Endodermal cell (in vitro differentiated cells): ENCODE measurements at regions not wholly inside any gene's neighbourhood (a gene's known extent, or its start where the extent isn't known, plus 50 kb on each side); places are given as distances from the start of the nearest gene placed in this dataset.

Source experiments
- DNase-seq: peaks from one replicate; pipeline ENCODE4 v3.0.0-alpha.2; 2017
- H3K27ac ChIP-seq: 2 replicates; pipeline ENCODE4 v1.5.1; 2013; ENCODE audit warnings: mild to moderate bottlenecking, low read depth, low read length, moderate library complexity
- H3K27me3 ChIP-seq: 2 replicates; pipeline ENCODE4 v1.6.1; 2013; ENCODE audit warnings: mild to moderate bottlenecking, low read length, moderate library complexity; ENCODE audit not compliant: insufficient read depth, control insufficient read depth, poor library complexity, severe bottlenecking
- H3K36me3 ChIP-seq: 2 replicates; pipeline ENCODE4 v1.7.0; 2013; ENCODE audit warnings: mild to moderate bottlenecking, low read length, moderate library complexity; ENCODE audit not compliant: control insufficient read depth, insufficient read depth
- H3K4me1 ChIP-seq: one replicate; pipeline ENCODE4 v1.7.0; 2013; ENCODE audit warnings: low read length; ENCODE audit not compliant: control insufficient read depth, insufficient read depth
- H3K4me3 ChIP-seq: 2 replicates; pipeline ENCODE4 v1.5.1; 2013; ENCODE audit warnings: mild to moderate bottlenecking, low read length, moderate library complexity
- H3K9ac ChIP-seq: 2 replicates; pipeline ENCODE4 v1.6.1; 2013; ENCODE audit warnings: mild to moderate bottlenecking, low read length, moderate library complexity; ENCODE audit not compliant: poor library complexity, severe bottlenecking; ENCODE audit errors: extremely low read depth
- H3K9me3 ChIP-seq: 2 replicates; pipeline ENCODE4 v1.6.1; 2013; ENCODE audit warnings: mild to moderate bottlenecking, low read length, moderate library complexity; ENCODE audit not compliant: control insufficient read depth
- H3K27ac Mint-ChIP-seq: 2 replicates; pipeline ENCODE4 v1.8.0; 2020; ENCODE audit warnings: mixed read lengths
- H3K27me3 Mint-ChIP-seq: 2 replicates; pipeline ENCODE4 v1.8.0; 2021; ENCODE audit warnings: mild to moderate bottlenecking, mixed read lengths; ENCODE audit not compliant: insufficient read depth
- H3K36me3 Mint-ChIP-seq: 2 replicates; pipeline ENCODE4 v1.8.0; 2020; ENCODE audit warnings: low read depth, mixed read lengths
- H3K4me1 Mint-ChIP-seq: 2 replicates; pipeline ENCODE4 v1.8.0; 2020; ENCODE audit warnings: mixed read lengths
- H3K4me3 Mint-ChIP-seq: 2 replicates; pipeline ENCODE4 v1.8.0; 2020; ENCODE audit warnings: mild to moderate bottlenecking, moderate library complexity, mixed read lengths
- H3K9me3 Mint-ChIP-seq: 2 replicates; pipeline ENCODE4 v1.8.0; 2020; ENCODE audit warnings: mild to moderate bottlenecking, mixed read lengths
- WGBS, 2 experiments: methylation state at CpG; one replicate each; pipeline versions ENCODE4 v1.1.5 to v1.1.7; 2013; ENCODE audit warnings: missing lambda C conversion rate in 2 of 2, mixed read lengths in 1 of 2; ENCODE audit not compliant: insufficient coverage in 1 of 2, insufficient read length in 1 of 2; 5-methylcytosine and 5-hydroxymethylcytosine counted together
- TF ChIP-seq, protein P1 (sequence below): fragments of 200-600 bp; sonication (generic); conservative IDR thresholded peaks from 2 replicates; pipeline ENCODE4 v1.5.0; 2021; ENCODE audit warnings: antibody characterized with exemption, mild to moderate bottlenecking

DNA sequence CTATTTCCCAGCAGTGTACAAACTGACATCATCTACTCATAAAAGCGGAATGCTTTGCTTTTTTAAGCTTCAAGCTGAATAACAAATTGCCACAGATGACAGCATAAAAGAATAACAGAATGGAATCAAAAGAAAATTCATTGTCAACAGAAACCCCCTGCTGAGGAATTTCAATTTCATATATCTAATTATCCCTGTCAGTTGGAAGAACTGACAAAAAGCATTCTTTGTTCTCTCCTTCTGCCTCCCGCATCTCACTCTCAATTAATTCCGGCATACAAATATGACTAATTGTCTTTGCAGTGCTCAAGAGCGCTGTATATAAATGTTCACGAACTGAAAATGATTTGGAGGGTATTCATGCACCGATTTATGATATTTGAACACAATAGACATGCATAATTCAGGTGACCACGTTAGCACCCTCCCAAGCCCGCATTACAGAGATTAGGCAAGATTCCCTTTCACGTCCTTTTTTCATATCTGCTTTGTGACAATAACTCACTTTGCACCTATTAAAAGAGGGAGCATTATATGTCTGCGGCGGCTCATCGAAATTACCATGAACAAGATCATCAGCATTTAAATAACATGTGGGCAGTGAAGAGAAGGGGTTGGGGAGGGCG lies 277.7 kb upstream of the SALL3 start:
- H3K4me1 ChIP-seq, result no peaks in the 10 kb centered on the region
- no peaks in the 10 kb centered on the region for H3K36me3 ChIP-seq
- no peaks in the 10 kb centered on the region for H3K27me3 ChIP-seq
- Mint-ChIP-seq H3K9me3 (no peaks in the 10 kb centered on the region), H3K4me1 (peaks cover 8% of the 10 kb centered on the region), H3K36me3 (no peaks in the 10 kb centered on the region), H3K4me3 (no peak overlapping the region), H3K27ac (no peak overlapping the region), H3K27me3 (no peaks in the 10 kb centered on the region)
- no peak overlapping the region for H3K9ac ChIP-seq
- H3K9me3 ChIP-seq, result no peaks in the 10 kb centered on the region
- H3K27ac ChIP-seq, result peak overlapping the region; percentile 66
- TF ChIP-seq, protein P1, sequence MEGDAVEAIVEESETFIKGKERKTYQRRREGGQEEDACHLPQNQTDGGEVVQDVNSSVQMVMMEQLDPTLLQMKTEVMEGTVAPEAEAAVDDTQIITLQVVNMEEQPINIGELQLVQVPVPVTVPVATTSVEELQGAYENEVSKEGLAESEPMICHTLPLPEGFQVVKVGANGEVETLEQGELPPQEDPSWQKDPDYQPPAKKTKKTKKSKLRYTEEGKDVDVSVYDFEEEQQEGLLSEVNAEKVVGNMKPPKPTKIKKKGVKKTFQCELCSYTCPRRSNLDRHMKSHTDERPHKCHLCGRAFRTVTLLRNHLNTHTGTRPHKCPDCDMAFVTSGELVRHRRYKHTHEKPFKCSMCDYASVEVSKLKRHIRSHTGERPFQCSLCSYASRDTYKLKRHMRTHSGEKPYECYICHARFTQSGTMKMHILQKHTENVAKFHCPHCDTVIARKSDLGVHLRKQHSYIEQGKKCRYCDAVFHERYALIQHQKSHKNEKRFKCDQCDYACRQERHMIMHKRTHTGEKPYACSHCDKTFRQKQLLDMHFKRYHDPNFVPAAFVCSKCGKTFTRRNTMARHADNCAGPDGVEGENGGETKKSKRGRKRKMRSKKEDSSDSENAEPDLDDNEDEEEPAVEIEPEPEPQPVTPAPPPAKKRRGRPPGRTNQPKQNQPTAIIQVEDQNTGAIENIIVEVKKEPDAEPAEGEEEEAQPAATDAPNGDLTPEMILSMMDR, result no peak
- no peak for DNase-seq
- no peak overlapping the region for H3K4me3 ChIP-seq
- WGBS, 2 experiments, result 69% methylated on average over 7 to 13 of the region's 13 CpGs

GRCh38 chr18:78703291-78703690 lies 276.3 kb upstream of the SALL3 start:
- no peaks in the 10 kb centered on the region for H3K27me3 Mint-ChIP-seq
- H3K4me3 Mint-ChIP-seq, result no peak overlapping the region
- Histone ChIP-seq H3K4me3 (no peak overlapping the region), H3K9ac (no peak overlapping the region), H3K27ac (no peak overlapping the region), H3K36me3 (no peaks in the 10 kb centered on the region), H3K27me3 (no peaks in the 10 kb centered on the region), H3K4me1 (no peaks in the 10 kb centered on the region), H3K9me3 (no peaks in the 10 kb centered on the region)
- peaks cover 2% of the 10 kb centered on the region for H3K9me3 Mint-ChIP-seq
- H3K4me1 Mint-ChIP-seq, result peaks cover 8% of the 10 kb centered on the region
- H3K27ac Mint-ChIP-seq, result no peak overlapping the region
- DNase-seq, result no peak
- H3K36me3 Mint-ChIP-seq, result no peaks in the 10 kb centered on the region
- TF ChIP-seq, protein P1, result no peak
- 92 to 93% methylated on average over 10 to 26 of the region's 26 CpGs for WGBS, 2 experiments

DNA sequence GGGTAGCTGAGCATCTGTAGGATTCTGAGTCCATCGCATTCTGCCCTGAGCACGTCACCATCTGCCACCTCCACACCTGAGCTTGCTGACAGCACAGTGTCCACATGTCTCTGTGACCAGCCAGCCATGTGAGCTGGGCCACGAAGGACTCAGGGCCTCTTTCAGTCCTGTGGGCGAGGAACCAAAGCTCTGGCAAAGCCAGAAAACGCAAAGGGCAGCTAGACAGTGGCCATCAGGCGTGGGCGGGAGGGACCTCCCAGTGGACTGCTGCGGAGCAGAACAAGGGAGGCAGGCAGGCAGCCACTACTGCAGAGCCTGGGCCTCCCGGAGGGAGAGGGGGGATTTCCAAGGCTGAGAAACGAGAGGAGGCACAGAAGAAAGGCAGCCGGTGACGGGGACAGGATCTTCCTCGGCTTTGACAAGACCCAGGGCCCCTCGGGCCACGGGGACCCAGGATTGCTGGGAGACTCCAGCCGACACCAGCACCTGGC lies 274.6 kb upstream of the SALL3 start:
- Histone ChIP-seq H3K4me1 (no peaks in the 10 kb centered on the region), H3K27ac (no peak overlapping the region), H3K9me3 (no peaks in the 10 kb centered on the region), H3K4me3 (no peak overlapping the region), H3K27me3 (no peaks in the 10 kb centered on the region), H3K9ac (no peak overlapping the region), H3K36me3 (no peaks in the 10 kb centered on the region)
- TF ChIP-seq, protein P1, result no peak
- no peaks in the 10 kb centered on the region for H3K27me3 Mint-ChIP-seq
- no peak overlapping the region for H3K27ac Mint-ChIP-seq
- no peaks in the 10 kb centered on the region for H3K36me3 Mint-ChIP-seq
- peaks cover 11% of the 10 kb centered on the region for H3K9me3 Mint-ChIP-seq
- peaks cover 8% of the 10 kb centered on the region for H3K4me1 Mint-ChIP-seq
- WGBS, 2 experiments, result 83 to 89% methylated on average over 13 to 16 of the region's 16 CpGs
- H3K4me3 Mint-ChIP-seq, result no peak overlapping the region
- DNase-seq, result no peak
